Right renal pelvis (tissue), 4 donors: ENCODE measurements at regions not wholly inside any gene's neighbourhood (a gene's known extent, or its start where the extent isn't known, plus 50 kb on each side); places are given as distances from the start of the nearest gene placed in this dataset.

Experiments used
- DNase-seq, 4 donors: peaks; one replicate each; pipeline ENCODE4 v3.0.0-alpha.2; 2013; ENCODE audit warnings: low read depth in 4 of 4, low spot score in 3 of 4, missing footprints in 1 of 4

- no peak for DNase-seq
These were observed 121.1 kb upstream of the ATP6AP2 start for GRCh38 chrX:40459571-40460158.

GRCh38 chrX:40457406-40457805 is 123.4 kb upstream of the ATP6AP2 start:
- DNase-seq: no peak

- DNase-seq: no peak
These were observed 128.7 kb upstream of the ATP6AP2 start for GRCh38 chrX:40452031-40452430.

- DNase-seq: no peak
These were observed 130.6 kb upstream of the ATP6AP2 start for GRCh38 chrX:40449956-40450706.

GRCh38 chrX:40449396-40449795 is 131.4 kb upstream of the ATP6AP2 start:
- no peak for DNase-seq

GRCh38 chrX:40448793-40449192 is 132.0 kb upstream of the ATP6AP2 start:
- no peak for DNase-seq

GRCh38 chrX:40446921-40447320 is 133.8 kb upstream of the ATP6AP2 start:
- DNase-seq: no peak

- no peak for DNase-seq
These were observed 135.1 kb upstream of the ATP6AP2 start for GRCh38 chrX:40445691-40446090.

- DNase-seq: no peak
These were observed 135.8 kb upstream of the ATP6AP2 start for GRCh38 chrX:40444798-40445496.

GRCh38 chrX:40444133-40444532 is 136.6 kb upstream of the ATP6AP2 start:
- no peak for DNase-seq

GRCh38 chrX:40440866-40441265 is 139.9 kb upstream of the ATP6AP2 start:
- no peak for DNase-seq

GRCh38 chrX:40439625-40440532 is 140.9 kb upstream of the ATP6AP2 start:
- DNase-seq: no peak

- DNase-seq: no peak
These were observed 143.4 kb upstream of the ATP6AP2 start for GRCh38 chrX:40437348-40437747.

GRCh38 chrX:40434947-40435346 is 145.8 kb upstream of the ATP6AP2 start:
- peak in 2 of 4 donors; percentile 33 to 40 for DNase-seq

- no peak for DNase-seq
These were observed 146.3 kb upstream of the ATP6AP2 start for GRCh38 chrX:40434443-40434842.

GRCh38 chrX:40433160-40433559 is 147.6 kb upstream of the ATP6AP2 start:
- DNase-seq: no peak

GRCh38 chrX:40424259-40424658 is 156.5 kb upstream of the ATP6AP2 start:
- no peak for DNase-seq

- no peak for DNase-seq
These were observed 157.5 kb upstream of the ATP6AP2 start for GRCh38 chrX:40423299-40423698.

GRCh38 chrX:40422021-40422420 is 158.7 kb upstream of the ATP6AP2 start:
- DNase-seq: no peak

GRCh38 chrX:40420899-40421729 is 159.7 kb upstream of the ATP6AP2 start:
- no peak for DNase-seq
